HG03097 (cell line): ENCODE measurements at regions not wholly inside any gene's neighbourhood (a gene's known extent, or its start where the extent isn't known, plus 50 kb on each side); places are given as distances from the start of the nearest gene placed in this dataset.

Experiments
- ATAC-seq: cut with Tn5 transposase; IDR thresholded peaks from one replicate; pipeline ENCODE4 v1.9.1; 2021; ENCODE audit not compliant: unreplicated experiment, low FRiP score

DNA sequence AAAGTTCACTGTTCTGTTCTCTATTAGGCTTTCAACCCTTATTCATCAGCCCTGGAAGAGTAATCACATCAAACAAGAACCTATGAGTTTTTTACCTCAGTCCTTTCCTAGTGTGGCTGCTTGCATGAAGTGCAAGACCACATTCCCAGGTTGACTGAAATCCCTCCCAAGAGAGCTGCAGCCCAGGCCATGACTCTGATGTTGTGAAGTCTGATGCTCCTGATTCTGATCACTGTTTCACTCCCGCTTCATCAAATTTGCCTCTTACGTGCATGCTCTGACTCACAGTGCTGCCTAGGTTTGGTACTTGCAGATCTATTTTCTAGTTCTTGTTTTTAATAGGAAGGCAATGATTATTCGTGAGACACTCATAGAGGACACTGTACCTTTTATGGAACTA lies 58.2 kb upstream of the DSEL start:
- ATAC-seq: no peak

DNA sequence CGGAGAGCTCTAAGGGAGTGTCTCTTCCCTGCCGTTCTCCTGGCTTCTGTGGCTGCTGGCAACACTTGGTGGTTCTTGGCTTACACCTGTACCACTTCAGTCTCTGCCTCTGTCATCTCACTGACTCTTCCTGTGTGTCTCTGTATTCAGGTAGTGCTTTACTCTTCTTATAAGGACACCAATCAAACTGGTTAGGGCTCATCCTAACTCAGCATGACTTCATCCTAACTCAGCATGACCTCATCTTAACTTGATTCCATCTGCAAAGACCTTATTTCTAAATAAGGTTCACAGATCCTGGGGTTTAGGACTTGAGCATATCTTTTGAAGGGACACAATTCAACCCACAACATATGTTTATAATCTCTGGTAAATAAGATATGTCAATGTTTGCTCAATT lies 51.6 kb upstream of the DSEL start:
- ATAC-seq: no peak
